ENCODE measurements at regions not wholly inside any gene's neighbourhood (a gene's known extent, or its start where the extent isn't known, plus 50 kb on each side); places are given as distances from the start of the nearest gene placed in this dataset.

GRCh38 chr2:66696374-66696773 is 261.4 kb downstream of the MEIS1 start:
- no peak for TF ChIP-seq USF2 (IDR thresholded peaks at IDR 0.05; ENCODE audit: low read depth, low read length)
- no peak for TF ChIP-seq CTCF (conservative IDR thresholded peaks at IDR 0.05; ENCODE audit: low read depth, low read length)
- no peak for TF ChIP-seq MAFK (IDR thresholded peaks at IDR 0.05; ENCODE audit: low read depth, low read length)
- TF ChIP-seq POLR2A (IDR thresholded peaks at IDR 0.05; ENCODE audit: low read depth, low read length) = no peak
- no peak for TF ChIP-seq MAZ (IDR thresholded peaks at IDR 0.05; ENCODE audit: borderline replicate concordance, low read depth, low read length)
- no peak for TF ChIP-seq CEBPB (IDR thresholded peaks at IDR 0.05; ENCODE audit: low read depth, low read length)
- TF ChIP-seq MXI1 (IDR thresholded peaks at IDR 0.05; ENCODE audit: borderline replicate concordance, low read depth, low read length) = no peak
- no peak for TF ChIP-seq RFX5 (IDR thresholded peaks at IDR 0.05; ENCODE audit: low read depth, low read length)
- no peak for TF ChIP-seq SMC3 (IDR thresholded peaks at IDR 0.05; ENCODE audit: low read depth, low read length)
- no peak for TF ChIP-seq ELK1 (IDR thresholded peaks at IDR 0.05; ENCODE audit: borderline replicate concordance, low read depth, low read length)
- TF ChIP-seq RCOR1 (IDR thresholded peaks at IDR 0.05; ENCODE audit: insufficient replicate concordance, low read length) = no peak
- no peak for TF ChIP-seq RAD21 (IDR thresholded peaks at IDR 0.05; ENCODE audit: low read length)

Measured in IMR-90 (cell line).